K562 (cell line): ENCODE measurements at regions not wholly inside any gene's neighbourhood (a gene's known extent, or its start where the extent isn't known, plus 50 kb on each side); places are given as distances from the start of the nearest gene placed in this dataset.

Experiments
- KDM1A ChIP-seq, 2 experiments: fragments of 450-650 bp; IDR thresholded peaks; 2 replicates each; pipeline ENCODE4 v1.6.1; 2016; ENCODE audit warnings: mild to moderate bottlenecking in 2 of 2
- MAZ ChIP-seq, 2 experiments: fragments of 450-650 bp in 1 of 2; sonication (generic) in 1 of 2; formaldehyde crosslinking; IDR thresholded peaks in 1 of 2; conservative IDR thresholded peaks in 1 of 2; 2 replicates each; pipeline versions ENCODE4 v1.4.0 to v1.5.0; 2020; ENCODE audit warnings: mild to moderate bottlenecking in 1 of 2, missing genetic modification reagents in 1 of 2
- TAL1 ChIP-seq: fragments of 450-650 bp; IDR thresholded peaks from 2 replicates; pipeline ENCODE4 v1.6.1; 2016; ENCODE audit warnings: mild to moderate bottlenecking
- TF ChIP-seq, protein P1 (sequence below), 2 experiments: fragments of 200-800 bp in 1 of 2; sonication (Bioruptor generic) in 1 of 2; sonication (generic) in 1 of 2; formaldehyde crosslinking in 1 of 2; IDR thresholded peaks in 1 of 2; conservative IDR thresholded peaks in 1 of 2; 2 replicates each; pipeline versions ENCODE4 v1.5.0 to v1.6.1; 2016 to 2020; ENCODE audit warnings: missing compliant biosample characterization in 1 of 2, missing genetic modification characterization in 1 of 2, missing genetic modification reagents in 1 of 2

GRCh38 chr2:45140675-45141074, 131.4 kb upstream of the SIX2 start:
- no peak for TF ChIP-seq MAZ (CRISPR knock-in tag; conservative IDR thresholded peaks at IDR 0.05 in 1 of 2, IDR thresholded peaks at IDR 0.05 in 1 of 2)
- TF ChIP-seq TAL1, result no peak
- TF ChIP-seq KDM1A (IDR thresholded peaks at IDR 0.05), result no peak
- TF ChIP-seq, protein P1, sequence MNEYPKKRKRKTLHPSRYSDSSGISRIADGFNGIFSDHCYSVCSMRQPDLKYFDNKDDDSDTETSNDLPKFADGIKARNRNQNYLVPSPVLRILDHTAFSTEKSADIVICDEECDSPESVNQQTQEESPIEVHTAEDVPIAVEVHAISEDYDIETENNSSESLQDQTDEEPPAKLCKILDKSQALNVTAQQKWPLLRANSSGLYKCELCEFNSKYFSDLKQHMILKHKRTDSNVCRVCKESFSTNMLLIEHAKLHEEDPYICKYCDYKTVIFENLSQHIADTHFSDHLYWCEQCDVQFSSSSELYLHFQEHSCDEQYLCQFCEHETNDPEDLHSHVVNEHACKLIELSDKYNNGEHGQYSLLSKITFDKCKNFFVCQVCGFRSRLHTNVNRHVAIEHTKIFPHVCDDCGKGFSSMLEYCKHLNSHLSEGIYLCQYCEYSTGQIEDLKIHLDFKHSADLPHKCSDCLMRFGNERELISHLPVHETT (CRISPR knock-in tag; conservative IDR thresholded peaks at IDR 0.05 in 1 of 2, IDR thresholded peaks at IDR 0.05 in 1 of 2), result no peak
